ENCODE measurements at regions not wholly inside any gene's neighbourhood (a gene's known extent, or its start where the extent isn't known, plus 50 kb on each side); places are given as distances from the start of the nearest gene placed in this dataset.

GRCh38 chr3:166489826-166490225, 652.6 kb upstream of the BCHE start:
- DNase-seq (ENCODE audit: extremely low read depth in 1 of 11, low read depth in 9 of 11, low spot score in 4 of 11) = no peak

DNA sequence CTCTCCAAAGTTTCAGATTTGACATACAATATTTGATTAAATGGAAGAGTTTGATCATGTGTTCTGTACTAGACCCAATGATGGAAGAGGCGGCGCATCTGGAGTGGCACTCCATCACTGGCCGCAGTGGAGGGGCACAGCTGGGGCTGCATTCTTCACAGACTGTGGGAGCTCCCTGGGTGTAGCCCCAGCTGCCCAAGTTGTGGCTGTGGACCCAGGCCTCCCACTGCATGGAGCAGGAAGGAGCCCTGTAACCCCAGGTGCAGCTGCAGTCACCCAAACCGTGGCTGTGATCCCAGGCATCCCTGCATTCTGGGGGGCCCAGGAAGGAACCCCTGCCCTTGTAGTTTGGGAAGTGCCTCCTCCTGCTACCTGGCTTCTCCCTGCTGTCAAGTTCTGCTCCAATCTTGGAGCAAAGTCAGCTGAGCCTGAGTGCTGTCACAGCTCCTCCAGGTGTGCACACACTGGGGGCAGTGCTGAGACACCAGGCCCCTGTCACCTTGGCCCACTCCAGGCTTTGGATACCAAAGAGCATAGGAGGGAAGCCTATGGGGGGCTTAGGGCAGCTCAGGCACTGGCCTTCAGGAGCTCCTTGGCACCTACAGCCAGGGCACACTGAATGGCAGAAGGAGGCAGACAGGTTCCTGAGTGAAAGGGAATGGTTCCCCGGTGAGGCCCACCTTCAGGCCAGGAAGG, 651.9 kb upstream of the BCHE start:
- DNase-seq (ENCODE audit: extremely low read depth in 1 of 11, low read depth in 9 of 11, low spot score in 4 of 11) = no peak

- no peak for DNase-seq (ENCODE audit: extremely low read depth in 1 of 11, low read depth in 9 of 11, low spot score in 4 of 11)
These were observed 647.2 kb upstream of the BCHE start for GRCh38 chr3:166484470-166484869.

GRCh38 chr3:166481340-166481739, 644.1 kb upstream of the BCHE start:
- no peak for DNase-seq (ENCODE audit: extremely low read depth in 1 of 11, low read depth in 9 of 11, low spot score in 4 of 11)

DNA sequence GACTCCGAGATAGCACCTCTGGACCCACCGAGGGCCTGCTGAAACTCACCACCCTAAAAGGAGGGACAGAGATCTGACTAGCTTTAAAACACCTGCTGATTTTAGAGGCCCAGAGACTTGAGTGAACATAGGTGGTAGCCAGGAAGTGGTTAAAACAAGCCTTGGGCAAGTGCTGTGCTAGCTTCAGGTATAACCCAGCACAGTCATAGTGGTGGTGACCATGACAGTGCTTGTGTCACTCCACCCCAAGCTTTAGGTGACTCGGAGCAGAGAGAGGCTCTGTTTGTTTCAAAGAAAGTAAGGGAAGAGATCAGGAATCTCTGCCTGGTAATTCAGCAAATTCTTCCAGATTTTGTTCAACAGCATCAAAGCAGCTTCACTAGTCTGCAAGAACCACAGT, 641.1 kb upstream of the BCHE start:
- DNase-seq (ENCODE audit: extremely low read depth in 1 of 11, low read depth in 9 of 11, low spot score in 4 of 11) = no peak

- no peak for DNase-seq (ENCODE audit: extremely low read depth in 1 of 11, low read depth in 9 of 11, low spot score in 4 of 11)
These were observed 636.3 kb upstream of the BCHE start for GRCh38 chr3:166473501-166473900.

DNA sequence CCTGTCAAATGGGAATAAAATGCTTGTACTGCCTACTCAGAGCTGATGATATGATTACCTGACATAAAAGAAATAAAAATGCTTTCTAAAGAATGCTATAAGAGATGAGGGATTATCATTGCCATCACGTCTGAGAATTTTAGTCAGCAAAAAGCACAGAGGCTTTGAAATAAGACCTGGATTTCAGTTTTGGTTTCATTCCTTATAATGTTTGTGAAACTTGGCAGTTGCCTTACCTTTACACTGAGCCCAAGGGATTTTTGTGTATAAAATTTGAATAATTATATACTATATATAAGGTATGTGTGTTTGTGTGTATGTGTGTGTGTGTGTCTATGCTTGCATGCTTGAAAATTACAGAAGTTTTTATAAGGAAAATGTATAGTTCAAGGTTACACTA, 634.8 kb upstream of the BCHE start:
- no peak for DNase-seq (ENCODE audit: extremely low read depth in 1 of 11, low read depth in 9 of 11, low spot score in 4 of 11)

DNA sequence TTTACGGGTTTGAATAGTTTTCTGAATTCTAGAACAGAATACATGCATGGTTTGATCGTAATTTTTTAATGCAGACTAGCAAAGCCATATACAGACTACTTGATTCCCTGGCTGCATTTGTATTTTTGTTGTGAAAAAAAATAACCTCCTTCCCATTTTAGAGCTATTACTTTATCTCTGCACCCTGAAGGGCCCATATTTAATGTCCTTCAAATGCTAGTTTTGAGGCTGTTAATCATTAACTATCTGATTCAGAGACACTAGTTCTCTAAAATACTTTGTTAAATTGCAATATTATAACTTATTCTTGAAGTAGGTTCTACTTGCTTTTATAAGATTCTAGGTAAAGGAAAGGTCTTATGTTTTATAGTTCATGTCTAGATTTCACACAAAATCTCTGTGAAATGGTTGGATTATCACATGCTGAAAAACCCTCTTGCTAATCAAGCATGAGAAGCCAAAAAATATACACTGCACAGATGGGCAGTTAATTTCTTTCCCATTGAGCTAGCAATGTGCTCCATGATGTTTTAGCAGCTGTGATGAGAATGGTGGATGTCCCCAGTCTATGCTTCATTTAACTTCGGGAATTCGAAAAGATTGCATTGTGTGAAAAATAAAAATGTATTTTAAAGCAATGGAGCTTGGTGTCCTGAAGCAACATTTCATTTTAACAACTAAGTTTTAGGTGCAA, 634.0 kb upstream of the BCHE start:
- DNase-seq (ENCODE audit: extremely low read depth in 1 of 11, low read depth in 9 of 11, low spot score in 4 of 11) = no peak

- DNase-seq (ENCODE audit: extremely low read depth in 1 of 11, low read depth in 9 of 11, low spot score in 4 of 11) = no peak
These were observed 625.8 kb upstream of the BCHE start for GRCh38 chr3:166462891-166463470.

DNA sequence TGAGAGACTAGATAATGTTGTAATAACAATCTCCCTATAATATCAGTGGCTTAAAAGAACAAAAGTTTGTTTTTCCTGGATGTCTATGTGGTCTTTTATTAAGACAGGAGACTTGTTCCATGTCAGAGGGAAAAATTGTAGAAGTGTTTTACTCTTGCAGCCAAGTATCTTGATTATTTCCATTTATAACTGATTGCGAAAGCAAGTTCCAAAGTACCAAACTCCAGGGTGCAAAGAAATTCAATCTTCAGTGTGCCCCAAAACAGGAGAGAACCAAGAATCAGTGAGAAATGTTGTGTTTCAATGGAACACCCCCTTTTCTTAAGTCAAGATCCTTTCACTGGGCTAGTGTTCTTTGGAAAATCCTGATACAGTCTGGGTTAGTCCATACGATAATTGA, 624.4 kb upstream of the BCHE start:
- no peak for DNase-seq (ENCODE audit: extremely low read depth in 1 of 11, low read depth in 9 of 11, low spot score in 4 of 11)

- DNase-seq (ENCODE audit: extremely low read depth in 1 of 11, low read depth in 9 of 11, low spot score in 4 of 11) = no peak
These were observed 620.2 kb upstream of the BCHE start for GRCh38 chr3:166457382-166457781.

- DNase-seq (ENCODE audit: extremely low read depth in 1 of 11, low read depth in 9 of 11, low spot score in 4 of 11) = no peak
These were observed 619.1 kb upstream of the BCHE start for GRCh38 chr3:166456286-166456685.

DNA sequence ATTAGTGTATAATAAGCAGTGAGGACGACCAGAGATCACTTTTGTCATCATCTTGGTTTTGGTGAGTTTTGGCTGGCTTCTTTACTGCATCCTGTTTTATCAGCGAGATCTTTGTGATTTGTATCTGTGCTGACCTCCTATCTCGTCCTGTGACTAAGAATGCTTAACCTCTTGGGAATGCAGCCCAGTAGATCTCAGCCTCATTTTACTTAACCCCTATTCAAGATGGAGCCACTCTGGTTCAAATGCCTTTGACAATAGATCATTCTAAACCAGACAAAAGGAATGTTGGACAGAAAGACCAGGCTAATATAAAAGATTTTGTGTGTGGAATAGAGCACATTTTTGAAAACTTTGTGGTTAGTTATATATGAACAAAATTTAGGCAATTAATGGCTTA, 618.5 kb upstream of the BCHE start:
- no peak for DNase-seq (ENCODE audit: extremely low read depth in 1 of 11, low read depth in 9 of 11, low spot score in 4 of 11)

- DNase-seq (ENCODE audit: extremely low read depth in 1 of 11, low read depth in 9 of 11, low spot score in 4 of 11) = no peak
These were observed 616.3 kb upstream of the BCHE start for GRCh38 chr3:166453478-166453877.

DNA sequence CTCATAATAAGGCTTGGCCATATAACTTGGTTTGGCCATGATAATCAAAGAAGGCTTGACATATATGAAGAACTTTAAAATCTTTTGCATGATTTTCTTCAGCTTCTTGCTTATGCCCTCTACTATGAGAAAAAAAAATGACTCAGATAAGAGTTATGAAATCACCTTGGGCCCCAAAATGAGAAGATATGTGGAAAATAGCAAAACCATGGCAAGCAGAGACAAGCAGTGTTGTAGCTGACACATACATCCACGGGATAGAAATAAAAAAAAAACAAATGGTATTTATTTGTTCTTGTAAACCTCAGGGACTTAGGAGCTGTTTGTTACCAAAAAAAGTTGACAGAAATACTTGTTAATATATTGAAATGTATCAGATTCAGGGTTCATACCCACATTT, 614.8 kb upstream of the BCHE start:
- DNase-seq (ENCODE audit: extremely low read depth in 1 of 11, low read depth in 9 of 11, low spot score in 4 of 11) = no peak

- DNase-seq (ENCODE audit: extremely low read depth in 1 of 11, low read depth in 9 of 11, low spot score in 4 of 11) = no peak
These were observed 610.3 kb upstream of the BCHE start for GRCh38 chr3:166447513-166447912.

- no peak for DNase-seq (ENCODE audit: extremely low read depth in 1 of 11, low read depth in 9 of 11, low spot score in 4 of 11)
These were observed 609.8 kb upstream of the BCHE start for GRCh38 chr3:166446986-166447385.

DNA sequence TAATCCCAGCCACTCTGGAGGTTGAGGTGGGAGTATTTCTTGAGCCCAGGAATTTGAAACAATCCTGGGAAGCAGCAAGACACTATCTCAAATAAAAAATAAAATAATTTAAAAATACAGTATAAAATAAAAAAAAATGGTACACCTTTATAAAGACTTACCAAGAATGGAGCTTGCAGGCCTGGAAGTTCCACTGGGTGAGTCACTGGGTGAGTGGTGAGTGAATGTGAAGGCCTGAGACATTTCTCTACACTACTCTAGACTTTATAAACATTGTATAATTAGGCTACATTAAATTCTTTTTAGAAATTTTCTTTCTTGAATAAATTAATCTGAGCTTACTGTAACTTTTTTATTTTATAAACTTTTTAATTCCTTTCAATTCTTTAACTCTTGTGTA, 609.1 kb upstream of the BCHE start:
- no peak for DNase-seq (ENCODE audit: extremely low read depth in 1 of 11, low read depth in 9 of 11, low spot score in 4 of 11)

DNA sequence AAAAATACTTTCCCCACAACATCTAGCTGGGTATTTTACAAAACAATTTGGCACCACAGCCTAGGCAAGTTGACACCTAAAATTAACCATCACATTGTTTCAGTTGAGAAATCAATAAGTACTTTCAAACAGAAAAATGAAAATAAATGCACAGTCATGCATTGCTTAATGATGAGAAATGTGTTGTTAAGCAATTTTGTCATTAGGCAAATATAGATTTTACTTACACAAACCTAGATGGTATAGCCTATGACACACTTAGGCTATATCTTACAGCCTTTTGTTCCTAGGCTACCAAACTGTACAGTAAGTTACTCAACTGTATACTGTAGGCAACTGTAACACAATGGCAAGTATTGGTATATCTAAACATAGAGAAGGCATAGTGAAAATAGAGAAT, 608.6 kb upstream of the BCHE start:
- no peak for DNase-seq (ENCODE audit: extremely low read depth in 1 of 11, low read depth in 9 of 11, low spot score in 4 of 11)

DNA sequence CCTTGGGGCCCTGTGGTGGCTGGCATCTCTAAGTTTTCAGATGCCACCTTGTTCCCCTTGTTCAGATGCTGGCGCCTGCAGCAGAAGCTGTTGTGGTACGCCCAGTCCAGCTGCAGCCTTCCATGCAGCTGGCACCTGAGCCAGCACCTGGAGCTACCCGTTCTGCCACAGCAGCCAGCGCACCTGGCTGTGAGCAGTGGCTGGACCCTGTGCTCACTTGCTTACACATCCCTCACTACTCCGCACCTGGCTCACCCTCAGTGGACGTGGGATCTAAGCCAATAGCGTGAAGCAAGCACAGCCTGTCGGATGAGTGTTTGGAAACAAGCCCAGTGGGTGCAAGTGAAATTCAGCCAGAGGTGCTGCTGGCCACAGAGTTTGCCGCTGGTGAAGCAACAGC, 607.5 kb upstream of the BCHE start:
- DNase-seq (ENCODE audit: extremely low read depth in 1 of 11, low read depth in 9 of 11, low spot score in 4 of 11) = no peak

GRCh38 chr3:166444336-166444735, 607.1 kb upstream of the BCHE start:
- no peak for DNase-seq (ENCODE audit: extremely low read depth in 1 of 11, low read depth in 9 of 11, low spot score in 4 of 11)

Measured in renal cortex interstitium (tissue), 11 donors.